ENCODE measurements at regions not wholly inside any gene's neighbourhood (a gene's known extent, or its start where the extent isn't known, plus 50 kb on each side); places are given as distances from the start of the nearest gene placed in this dataset.

- no peak for TF ChIP-seq EZH2phosphoT487 (IDR thresholded peaks at IDR 0.05; ENCODE audit: insufficient read depth, low read depth)
- no peak for TF ChIP-seq EZH2 (IDR thresholded peaks at IDR 0.05; ENCODE audit: insufficient read depth, poor library complexity, severe bottlenecking)
Measured at GRCh38 chr7:18292584-18292983, 203.0 kb upstream of the HDAC9 start.
